GM12873 (cell line): ENCODE measurements at regions not wholly inside any gene's neighbourhood (a gene's known extent, or its start where the extent isn't known, plus 50 kb on each side); places are given as distances from the start of the nearest gene placed in this dataset.

Experiments used
- TF ChIP-seq, protein P1 (sequence below): IDR thresholded peaks from 2 replicates; pipeline ENCODE4 v1.5.1; 2012; ENCODE audit warnings: low read depth, mild to moderate bottlenecking, moderate library complexity, low read length, control low read depth; ENCODE audit not compliant: insufficient read depth; ENCODE audit errors: missing control alignments

GRCh38 chr10:28157379-28157778 is 145.5 kb downstream of the MPP7 start:
- TF ChIP-seq, protein P1, sequence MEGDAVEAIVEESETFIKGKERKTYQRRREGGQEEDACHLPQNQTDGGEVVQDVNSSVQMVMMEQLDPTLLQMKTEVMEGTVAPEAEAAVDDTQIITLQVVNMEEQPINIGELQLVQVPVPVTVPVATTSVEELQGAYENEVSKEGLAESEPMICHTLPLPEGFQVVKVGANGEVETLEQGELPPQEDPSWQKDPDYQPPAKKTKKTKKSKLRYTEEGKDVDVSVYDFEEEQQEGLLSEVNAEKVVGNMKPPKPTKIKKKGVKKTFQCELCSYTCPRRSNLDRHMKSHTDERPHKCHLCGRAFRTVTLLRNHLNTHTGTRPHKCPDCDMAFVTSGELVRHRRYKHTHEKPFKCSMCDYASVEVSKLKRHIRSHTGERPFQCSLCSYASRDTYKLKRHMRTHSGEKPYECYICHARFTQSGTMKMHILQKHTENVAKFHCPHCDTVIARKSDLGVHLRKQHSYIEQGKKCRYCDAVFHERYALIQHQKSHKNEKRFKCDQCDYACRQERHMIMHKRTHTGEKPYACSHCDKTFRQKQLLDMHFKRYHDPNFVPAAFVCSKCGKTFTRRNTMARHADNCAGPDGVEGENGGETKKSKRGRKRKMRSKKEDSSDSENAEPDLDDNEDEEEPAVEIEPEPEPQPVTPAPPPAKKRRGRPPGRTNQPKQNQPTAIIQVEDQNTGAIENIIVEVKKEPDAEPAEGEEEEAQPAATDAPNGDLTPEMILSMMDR: no peak

GRCh38 chr10:28155726-28156125 is 147.1 kb downstream of the MPP7 start:
- TF ChIP-seq, protein P1: no peak

- TF ChIP-seq, protein P1: no peak
Observed at GRCh38 chr10:28151636-28152035, 151.2 kb downstream of the MPP7 start.

DNA sequence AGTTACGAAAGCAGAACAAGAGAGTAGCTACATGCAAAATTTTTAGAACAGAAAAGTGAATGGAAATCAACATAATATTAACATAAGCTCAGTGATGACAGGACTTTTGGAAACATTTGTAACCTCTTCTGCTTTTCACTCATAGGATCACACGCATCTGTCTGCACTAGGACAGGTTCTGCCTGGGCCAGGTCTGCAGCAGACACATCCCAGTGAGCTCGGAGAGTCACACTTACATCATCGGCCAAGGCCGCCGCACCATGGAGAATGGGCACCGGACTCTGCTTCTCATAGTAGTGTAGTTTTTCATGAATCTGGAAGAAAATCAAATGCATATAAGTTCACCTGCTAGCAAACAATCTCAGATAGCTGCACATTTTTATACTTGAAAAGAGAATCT is 150.9 kb upstream of the ODAD2 start:
- TF ChIP-seq, protein P1: no peak

GRCh38 chr10:28147706-28148105 is 148.8 kb upstream of the ODAD2 start:
- TF ChIP-seq, protein P1: no peak

DNA sequence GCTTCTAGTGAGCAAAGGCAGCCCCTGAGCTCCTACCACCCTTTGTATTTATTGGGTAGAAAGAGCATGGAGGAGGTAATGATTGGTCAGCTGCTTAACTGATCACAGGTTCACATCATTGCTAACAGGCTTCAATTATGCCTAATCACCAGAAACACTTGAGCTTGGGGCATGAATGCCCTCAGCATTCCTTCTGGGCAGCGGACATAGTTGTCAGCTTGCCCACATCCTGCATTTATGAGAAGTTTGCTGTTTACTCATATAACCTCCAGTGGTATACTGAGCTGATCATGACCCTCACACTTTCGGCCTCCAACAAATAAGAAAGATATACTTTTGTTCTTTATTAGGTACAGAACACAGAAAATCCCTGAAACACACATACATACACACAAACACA is 140.3 kb upstream of the ODAD2 start:
- TF ChIP-seq, protein P1: no peak

- TF ChIP-seq, protein P1: no peak
Observed at GRCh38 chr10:28137907-28138880, 139.3 kb upstream of the ODAD2 start.
